GM19372 (cell line): ENCODE measurements at regions not wholly inside any gene's neighbourhood (a gene's known extent, or its start where the extent isn't known, plus 50 kb on each side); places are given as distances from the start of the nearest gene placed in this dataset.
"Not testable (repeated sequence)": the region's sequence is repeated elsewhere in the genome, so short reads cannot be mapped to it uniquely, and the experiment has no call there.

ENCODE experiments used
- ATAC-seq: cut with Tn5 transposase; IDR thresholded peaks from one replicate; pipeline ENCODE4 v1.9.1; 2021; ENCODE audit warnings: mild to moderate bottlenecking, low read depth, moderate library complexity; ENCODE audit not compliant: unreplicated experiment

GRCh38 chr20:25867776-25868649 lies 171.4 kb upstream of the ZNF337 start:
- ATAC-seq: peak; percentile 66

GRCh38 chr20:25867015-25867775 lies 170.5 kb upstream of the ZNF337 start:
- ATAC-seq: not testable (repeated sequence)

GRCh38 chr20:25865715-25866656 lies 169.3 kb upstream of the ZNF337 start:
- peak; percentile 45 for ATAC-seq

- not testable (repeated sequence) for ATAC-seq
These were observed 168.5 kb upstream of the ZNF337 start for GRCh38 chr20:25864963-25865714.

GRCh38 chr20:25864326-25864962 lies 167.8 kb upstream of the ZNF337 start:
- no peak for ATAC-seq

- no peak for ATAC-seq
These were observed 167.1 kb upstream of the ZNF337 start for GRCh38 chr20:25863536-25864325.

GRCh38 chr20:25862967-25863530 lies 166.4 kb upstream of the ZNF337 start:
- ATAC-seq: not testable (repeated sequence)

- ATAC-seq: no peak
These were observed 164.0 kb upstream of the ZNF337 start for GRCh38 chr20:25860531-25861150.

GRCh38 chr20:25859649-25860530 lies 163.2 kb upstream of the ZNF337 start:
- ATAC-seq: peak; percentile 49

GRCh38 chr20:25858495-25859425 lies 162.1 kb upstream of the ZNF337 start:
- ATAC-seq: no peak

- not testable (repeated sequence) for ATAC-seq
These were observed 160.6 kb upstream of the ZNF337 start for GRCh38 chr20:25857091-25857788.

- ATAC-seq: no peak
These were observed 159.7 kb upstream of the ZNF337 start for GRCh38 chr20:25856256-25856884.

GRCh38 chr20:25855451-25856156 lies 159.0 kb upstream of the ZNF337 start:
- ATAC-seq: not testable (repeated sequence)

GRCh38 chr20:25854666-25855065 lies 158.0 kb upstream of the ZNF337 start:
- not testable (repeated sequence) for ATAC-seq
